ENCODE measurements at regions not wholly inside any gene's neighbourhood (a gene's known extent, or its start where the extent isn't known, plus 50 kb on each side); places are given as distances from the start of the nearest gene placed in this dataset.

DNA sequence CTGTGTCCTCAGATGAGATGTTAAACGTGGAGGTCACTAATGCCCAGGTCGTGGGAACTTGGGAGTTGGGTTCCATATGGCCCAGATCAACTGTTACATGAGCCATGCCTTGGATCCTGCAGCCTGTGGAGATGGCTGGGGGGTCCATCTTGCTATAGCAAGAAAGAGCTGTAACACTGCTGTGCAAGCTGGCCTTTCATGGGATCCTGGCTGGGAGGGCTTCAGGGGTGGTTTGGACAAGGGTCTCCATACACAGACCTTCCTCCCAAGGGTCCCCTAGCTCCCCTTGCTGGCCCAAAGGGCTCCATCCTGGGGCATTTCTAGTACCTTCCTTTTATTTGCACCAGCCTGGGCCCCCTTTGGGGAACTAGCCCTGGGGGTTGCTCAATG, 337.7 kb downstream of the DYSF start:
- TF ChIP-seq EZH2phosphoT487 (IDR thresholded peaks at IDR 0.05; ENCODE audit: insufficient read depth, low read depth) = no peak
- TF ChIP-seq EZH2 (IDR thresholded peaks at IDR 0.05; ENCODE audit: insufficient read depth, poor library complexity, severe bottlenecking) = no peak

All from GM23248 (cell line).